Testis (tissue), 2 donors: ENCODE measurements at regions not wholly inside any gene's neighbourhood (a gene's known extent, or its start where the extent isn't known, plus 50 kb on each side); places are given as distances from the start of the nearest gene placed in this dataset.

Source experiments
- DNase-seq: peaks from one replicate; pipeline ENCODE4 v3.0.0-alpha.2; 2019
- H3K27ac ChIP-seq, 2 donors: fragments of 200-600 bp; sonication (generic); one replicate each; pipeline ENCODE4 v1.5.1; 2019
- H3K27me3 ChIP-seq: fragments of 200-600 bp; sonication (generic); one replicate; pipeline ENCODE4 v1.5.1; 2019
- H3K36me3 ChIP-seq: fragments of 200-600 bp; sonication (generic); one replicate; pipeline ENCODE4 v1.5.1; 2017; ENCODE audit warnings: low read depth; ENCODE audit errors: missing control alignments
- H3K4me1 ChIP-seq: fragments of 200-600 bp; sonication (generic); one replicate; pipeline ENCODE4 v1.5.1; 2019
- H3K4me3 ChIP-seq, 2 donors: fragments of 200-600 bp; sonication (generic); one replicate each; pipeline ENCODE4 v1.5.1; 2017 to 2019
- H3K9me3 ChIP-seq: fragments of 200-600 bp; sonication (generic); one replicate; pipeline ENCODE4 v1.5.1; 2017
- CTCF ChIP-seq, 3 experiments: fragments of 450-650 bp in 2 of 3; fragments of 200-600 bp in 1 of 3; sonication (generic) in 1 of 3; IDR thresholded peaks; one replicate each; pipeline ENCODE4 v1.5.1; 2016 to 2019; ENCODE audit warnings: antibody characterized with exemption in 3 of 3, mild to moderate bottlenecking in 2 of 3, moderate library complexity in 1 of 3
- POLR2A ChIP-seq: fragments of 450-650 bp; IDR thresholded peaks from one replicate; pipeline ENCODE4 v1.6.1; 2017; ENCODE audit warnings: antibody characterized with exemption, mild to moderate bottlenecking, moderate library complexity
- WGBS, 2 donors: methylation state at CpG; one replicate each; pipeline ENCODE4 v1.1.5; 2018; 5-methylcytosine and 5-hydroxymethylcytosine counted together
- intact Hi-C: fragments of 100-400 bp; cut with DNase I; formaldehyde crosslinking; loops from one replicate; pipeline ENCODE4 v1.15.1; 2023; ENCODE audit warnings: low total_unique reads

DNA sequence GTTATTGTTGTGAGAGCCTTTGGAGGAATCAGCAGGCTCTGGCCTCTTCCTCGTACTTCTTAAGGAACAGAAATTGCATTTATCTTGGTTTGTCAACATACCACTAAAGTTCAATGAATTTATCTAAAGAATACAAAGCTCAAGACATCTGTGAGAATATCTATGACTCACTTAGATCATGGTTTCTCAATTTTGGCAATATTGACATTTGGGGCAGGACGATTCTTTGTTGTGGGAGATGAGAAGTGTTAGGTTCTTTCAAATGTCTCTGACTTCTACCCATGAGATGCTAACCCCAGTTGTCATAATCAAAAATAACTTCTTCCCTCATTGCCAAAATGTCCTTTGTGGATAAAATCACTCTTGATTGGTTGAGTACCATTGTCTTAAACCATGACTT lies 1190.3 kb downstream of the GALC start:
- Histone ChIP-seq H3K9me3 (no peaks in the 10 kb centered on the region), H3K27ac (no peak overlapping the region), H3K4me3 (no peak overlapping the region), H3K27me3 (no peaks in the 10 kb centered on the region), H3K4me1 (no peaks in the 10 kb centered on the region), H3K36me3 (no peaks in the 10 kb centered on the region)
- WGBS, 2 donors = 51 to 92% methylated on average over 2 of the region's 2 CpGs
- TF ChIP-seq POLR2A = no peak
- TF ChIP-seq CTCF (IDR thresholded peaks at IDR 0.05) = no peak
- intact Hi-C loops = no loop called here
- DNase-seq = no peak

- H3K4me1 ChIP-seq = no peaks in the 10 kb centered on the region
- peak; percentile 15 for DNase-seq
- no peak overlapping the region for H3K27ac ChIP-seq
- 39 to 42% methylated on average over 2 of the region's 2 CpGs for WGBS, 2 donors
- no peaks in the 10 kb centered on the region for H3K27me3 ChIP-seq
- H3K4me3 ChIP-seq = no peak overlapping the region
- H3K9me3 ChIP-seq = no peaks in the 10 kb centered on the region
- H3K36me3 ChIP-seq = no peaks in the 10 kb centered on the region
- intact Hi-C loops = no loop called here
- TF ChIP-seq POLR2A (no peak), CTCF (IDR thresholded peaks at IDR 0.05) (no peak)
These were observed 1193.7 kb downstream of the GALC start for GRCh38 chr14:86799244-86799647.

- DNase-seq = no peak
- Histone ChIP-seq H3K36me3 (no peaks in the 10 kb centered on the region), H3K27me3 (no peaks in the 10 kb centered on the region), H3K27ac (no peak overlapping the region), H3K4me1 (no peaks in the 10 kb centered on the region), H3K9me3 (no peaks in the 10 kb centered on the region), H3K4me3 (no peak overlapping the region)
- intact Hi-C loops = no loop called here
- TF ChIP-seq CTCF (IDR thresholded peaks at IDR 0.05) = no peak
- no peak for TF ChIP-seq POLR2A
These were observed 1194.7 kb downstream of the GALC start for GRCh38 chr14:86798330-86798729.

DNA sequence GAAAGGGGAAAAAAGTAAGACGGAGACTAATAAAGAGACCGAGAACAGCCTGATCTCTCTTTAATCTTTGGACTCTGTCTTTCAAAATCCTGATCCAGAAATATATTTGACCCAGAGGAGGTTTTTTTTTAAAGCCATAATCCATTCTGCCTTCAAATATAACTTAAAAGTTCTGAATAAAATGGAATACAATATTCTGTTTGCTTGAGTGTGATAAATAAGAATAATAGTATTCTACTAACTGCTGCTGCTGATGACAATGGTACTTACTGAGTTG lies 1196.0 kb downstream of the GALC start:
- H3K4me3 ChIP-seq = no peak overlapping the region
- no peaks in the 10 kb centered on the region for H3K9me3 ChIP-seq
- H3K36me3 ChIP-seq = no peaks in the 10 kb centered on the region
- TF ChIP-seq CTCF (IDR thresholded peaks at IDR 0.05) (no peak), POLR2A (no peak)
- H3K27ac ChIP-seq = no peak overlapping the region
- no peaks in the 10 kb centered on the region for H3K4me1 ChIP-seq
- no peak for DNase-seq
- intact Hi-C loops = no loop called here
- 90 to 95% methylated on average over 2 of the region's 2 CpGs for WGBS, 2 donors
- no peaks in the 10 kb centered on the region for H3K27me3 ChIP-seq

DNA sequence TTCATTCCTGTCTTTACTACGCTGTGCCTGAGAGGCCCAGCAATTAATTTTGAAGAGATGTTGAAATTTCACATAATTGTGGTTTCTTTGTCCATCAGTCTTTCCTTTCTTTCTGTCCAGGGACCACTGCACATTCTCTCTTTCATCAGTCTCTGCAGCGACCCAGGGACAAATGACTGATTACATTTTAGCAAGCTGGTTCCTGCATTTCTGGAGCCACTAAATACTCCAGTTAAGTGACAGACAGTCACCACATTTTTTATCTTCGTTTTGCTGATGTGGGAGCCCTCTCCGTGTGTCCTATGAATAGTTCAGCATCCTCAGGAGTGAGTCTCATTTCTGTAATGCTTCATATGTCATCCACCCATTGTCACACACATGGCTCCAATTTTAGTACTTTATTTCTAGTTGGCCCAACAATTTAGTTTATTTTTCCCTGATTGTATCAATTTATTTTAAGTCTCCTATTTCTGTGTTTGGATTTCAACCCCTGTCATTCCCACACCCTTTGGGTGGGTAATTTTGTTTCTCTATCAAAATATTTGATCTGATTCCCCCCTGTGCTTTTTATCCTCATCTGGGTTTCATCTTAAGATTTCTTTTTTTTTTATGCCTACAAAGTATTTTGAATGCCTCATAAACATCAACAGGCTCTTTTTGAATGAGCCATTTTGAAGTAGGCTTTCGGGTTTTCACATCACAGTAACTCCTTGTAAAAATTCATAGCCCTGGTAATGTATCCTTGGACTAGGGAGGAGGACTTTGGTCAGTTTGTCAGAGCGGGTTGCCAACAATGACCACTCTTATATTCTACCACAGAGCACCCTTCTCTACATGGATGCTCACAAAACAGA lies 1196.5 kb downstream of the GALC start:
- Histone ChIP-seq H3K36me3 (no peaks in the 10 kb centered on the region), H3K27me3 (no peaks in the 10 kb centered on the region), H3K4me1 (no peaks in the 10 kb centered on the region), H3K27ac (no peak overlapping the region), H3K9me3 (no peaks in the 10 kb centered on the region), H3K4me3 (no peak overlapping the region)
- WGBS, 2 donors = 68 to 75% methylated on average over 6 of the region's 6 CpGs
- intact Hi-C loops = no loop called here
- no peak for DNase-seq
- TF ChIP-seq POLR2A (no peak), CTCF (IDR thresholded peaks at IDR 0.05) (no peak)
